Heart left ventricle (tissue), 16 donors: ENCODE measurements at regions not wholly inside any gene's neighbourhood (a gene's known extent, or its start where the extent isn't known, plus 50 kb on each side); places are given as distances from the start of the nearest gene placed in this dataset.

Source experiments
- ATAC-seq, 4 donors: fragments of 200-7000 bp; cut with Tn5 transposase; one replicate each; pipeline ENCODE4 v1.9.1; 2020 to 2022; ENCODE audit warnings: moderate library complexity in 4 of 4, mild to moderate bottlenecking in 3 of 4, moderate number of reproducible peaks in 1 of 4
- DNase-seq, 5 donors: peaks; one replicate each; pipeline ENCODE4 v3.0.0-alpha.2; 2020
- H3K27ac ChIP-seq, 12 donors: fragments of 200-600 bp; sonication (generic) in 4 of 12; one replicate each; pipeline versions ENCODE4 v1.5.0 to v1.8.0; 2016 to 2022; ENCODE audit warnings: mild to moderate bottlenecking in 2 of 12
- H3K27me3 ChIP-seq, 9 donors: fragments of 200-600 bp; sonication (generic) in 2 of 9; one replicate each; pipeline versions ENCODE4 v1.5.1 to v1.8.0; 2016 to 2022; ENCODE audit warnings: mild to moderate bottlenecking in 3 of 9
- H3K36me3 ChIP-seq, 9 donors: fragments of 200-600 bp; sonication (generic) in 2 of 9; one replicate each; pipeline versions ENCODE4 v1.5.0 to v1.8.0; 2018 to 2022; ENCODE audit warnings: mild to moderate bottlenecking in 2 of 9
- H3K4me1 ChIP-seq, 12 donors: fragments of 200-600 bp; sonication (generic) in 4 of 12; one replicate each; pipeline versions ENCODE4 v1.5.0 to v1.8.0; 2016 to 2022; ENCODE audit warnings: mild to moderate bottlenecking in 3 of 12
- H3K4me3 ChIP-seq, 12 donors: fragments of 200-600 bp; sonication (generic) in 4 of 12; one replicate each; pipeline versions ENCODE4 v1.5.0 to v1.8.0; 2017 to 2022; ENCODE audit warnings: mild to moderate bottlenecking in 9 of 12, moderate library complexity in 4 of 12
- H3K9me3 ChIP-seq, 12 donors: fragments of 200-600 bp; sonication (generic) in 4 of 12; one replicate each; pipeline versions ENCODE4 v1.5.0 to v1.8.0; 2016 to 2022; ENCODE audit warnings: mild to moderate bottlenecking in 1 of 12
- CTCF ChIP-seq, 12 donors: fragments of 200-600 bp; sonication (generic) in 4 of 12; IDR thresholded peaks; one replicate each; pipeline versions ENCODE4 v1.5.0 to v1.8.0; 2018 to 2022; ENCODE audit warnings: antibody characterized with exemption in 12 of 12, mild to moderate bottlenecking in 5 of 12
- POLR2A ChIP-seq, 2 donors: fragments of 450-650 bp; IDR thresholded peaks; one replicate each; pipeline ENCODE4 v1.6.1; 2017; ENCODE audit warnings: antibody characterized with exemption in 2 of 2, mild to moderate bottlenecking in 2 of 2, moderate library complexity in 2 of 2
- WGBS, 4 donors: extraction: QIAGEN DNeasy Blood & Tissue Kit in 2 of 4; methylation state at CpG; one replicate each; pipeline versions ENCODE4 v1.1.5 to v1.1.7; 2013 to 2018; 5-methylcytosine and 5-hydroxymethylcytosine counted together
- intact Hi-C, 10 donors: fragments of 100-400 bp; cut with DNase I; formaldehyde crosslinking; loops; one replicate each; pipeline versions ENCODE4 v1.11.1 to v1.14.2; 2022
- donor health status: ischemic (EF 13 %, LVEDD 7.1; RV severe dilation, severe dysfunction).
- donor health status: healthy with polysubstance abuse.
- donor health status: DM: no; HTN: yes; CAD: no.
- donor health status: DM: no; HTN: no; CAD: no.
- donor health status: ischemic (EF 25% LVEDD 6.9; RV normal size, moderate dysfunction).
- donor health status: ischemic (EF 25% LVEDD 5.7; RV mildly dilated, moderate dysfunction).
- donor health status: healthy.
- donor health status: DM: yes; HTN: yes; CAD: no.
- donor health status: ischemic (EF 35%, LVEDD 5.7; RV mildly dilated, moderate dysfunction).
- donor health status: nonischemic (EF 11% LVEDD 7.7; RV severe dilation, severe dysfunction).
- donor health status: DM: yes; HTN: yes; CAD: no.
- donor health status: PGD.
- donor health status: ischemic (EF 29% LVEDD 5.4; RV normal size, mild dysfunction).
- donor health status: nonischemic (EF 23%, LVEDD 6.1; RV moderate dilation, normal function).

GRCh38 chr4:136103616-136104015 lies 1428.7 kb downstream of the PCDH18 start:
- Histone ChIP-seq H3K27me3 (no peaks in the 10 kb centered on the region), H3K9me3 (peaks cover 0 to 5% (median 0%) of the 10 kb centered on the region in 12 donors), H3K4me1 (no peaks in the 10 kb centered on the region), H3K36me3 (no peaks in the 10 kb centered on the region), H3K4me3 (no peak overlapping the region), H3K27ac (no peak overlapping the region)
- intact Hi-C loops: no loop called here
- DNase-seq (no peak), ATAC-seq (no peak)
- WGBS, 4 donors: 23 to 39% (median 34%) methylated on average over 4 of the region's 4 CpGs
- TF ChIP-seq POLR2A (IDR thresholded peaks at IDR 0.05) (no peak), CTCF (IDR thresholded peaks at IDR 0.05) (no peak)

DNA sequence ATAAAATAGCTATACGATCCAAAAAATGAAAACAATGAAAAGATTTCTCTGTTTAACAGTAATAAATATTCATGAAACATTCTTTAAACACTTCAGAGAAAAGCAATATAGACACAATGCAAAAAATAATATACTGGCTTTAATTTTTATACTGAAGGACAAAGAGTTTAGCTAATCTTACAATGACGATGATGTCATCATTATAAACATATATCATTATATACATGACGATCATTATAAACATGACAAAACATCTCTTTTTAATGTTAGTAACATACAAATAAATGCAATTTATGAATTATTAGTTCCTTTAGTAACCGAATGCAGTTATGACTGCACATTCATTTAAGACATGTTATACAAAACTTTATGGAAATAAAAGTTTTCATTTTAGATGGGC lies 1434.6 kb downstream of the PCDH18 start:
- DNase-seq (no peak), ATAC-seq (no peak)
- intact Hi-C loops: no loop called here
- Histone ChIP-seq H3K36me3 (no peaks in the 10 kb centered on the region), H3K27ac (no peak overlapping the region), H3K4me3 (no peak overlapping the region), H3K9me3 (peaks cover 0 to 5% (median 0%) of the 10 kb centered on the region in 12 donors), H3K27me3 (no peaks in the 10 kb centered on the region), H3K4me1 (no peaks in the 10 kb centered on the region)
- 83 to 91% (median 89%) methylated on average over 4 of the region's 4 CpGs for WGBS, 4 donors
- no peak for TF ChIP-seq CTCF (IDR thresholded peaks at IDR 0.05)
- TF ChIP-seq POLR2A (IDR thresholded peaks at IDR 0.05): no peak

- ATAC-seq (no peak), DNase-seq (no peak)
- intact Hi-C loops: no loop called here
- Histone ChIP-seq H3K27ac (no peak overlapping the region), H3K9me3 (no peaks in the 10 kb centered on the region), H3K4me1 (no peaks in the 10 kb centered on the region), H3K36me3 (no peaks in the 10 kb centered on the region), H3K27me3 (no peaks in the 10 kb centered on the region), H3K4me3 (no peak overlapping the region)
- WGBS, 4 donors: 88 to 94% (median 88%) methylated on average over 4 of the region's 4 CpGs
- TF ChIP-seq CTCF (IDR thresholded peaks at IDR 0.05): no peak
- TF ChIP-seq POLR2A (IDR thresholded peaks at IDR 0.05): no peak
Measured at GRCh38 chr4:136088211-136088867, 1444.0 kb downstream of the PCDH18 start.

- Histone ChIP-seq H3K27me3 (no peaks in the 10 kb centered on the region), H3K27ac (no peak overlapping the region), H3K9me3 (peaks cover 0 to 5% (median 0%) of the 10 kb centered on the region in 12 donors), H3K4me1 (no peaks in the 10 kb centered on the region), H3K4me3 (no peak overlapping the region), H3K36me3 (no peaks in the 10 kb centered on the region)
- ATAC-seq (no peak), DNase-seq (no peak)
- WGBS, 4 donors: 13 to 25% (median 17%) methylated on average over 1 of the region's 1 CpG
- intact Hi-C loops: no loop called here
- no peak for TF ChIP-seq POLR2A (IDR thresholded peaks at IDR 0.05)
- no peak for TF ChIP-seq CTCF (IDR thresholded peaks at IDR 0.05)
Measured at GRCh38 chr4:136078976-136079375, 1453.3 kb downstream of the PCDH18 start.
